Peyer's patch (tissue), 4 donors: ENCODE measurements at regions not wholly inside any gene's neighbourhood (a gene's known extent, or its start where the extent isn't known, plus 50 kb on each side); places are given as distances from the start of the nearest gene placed in this dataset.
A peak's percentile ranks its signal among the peaks of the same experiment; 100 is the strongest.

ENCODE experiments used
- DNase-seq, 3 donors: peaks; one replicate each; pipeline ENCODE4 v3.0.0-alpha.2; 2017 to 2019
- H3K27ac ChIP-seq, 4 donors: fragments of 200-600 bp; sonication (generic); one replicate each; pipeline ENCODE4 v1.5.1; 2016 to 2019
- H3K27me3 ChIP-seq, 2 donors: fragments of 200-600 bp; sonication (generic); one replicate each; pipeline ENCODE4 v1.5.1; 2019
- H3K36me3 ChIP-seq, 3 donors: fragments of 200-600 bp; sonication (generic); one replicate each; pipeline ENCODE4 v1.5.1; 2016 to 2019
- H3K4me1 ChIP-seq, 4 donors: fragments of 200-600 bp; sonication (generic); one replicate each; pipeline ENCODE4 v1.5.1; 2016 to 2019
- H3K4me3 ChIP-seq, 4 donors: fragments of 200-600 bp; sonication (generic); 1 replicate in 3 of 4; 2 replicates in 1 of 4; pipeline ENCODE4 v1.5.1; 2016 to 2019; ENCODE audit warnings: mild to moderate bottlenecking in 1 of 4
- H3K9me3 ChIP-seq, 4 donors: fragments of 200-600 bp; sonication (generic); one replicate each; pipeline ENCODE4 v1.5.1; 2016 to 2019; ENCODE audit warnings: mild to moderate bottlenecking in 1 of 4
- CTCF ChIP-seq, 6 experiments: fragments of 450-650 bp in 4 of 6; fragments of 200-600 bp in 2 of 6; sonication (generic) in 1 of 6; IDR thresholded peaks; one replicate each; pipeline ENCODE4 v1.5.1; 2017 to 2019; ENCODE audit warnings: antibody characterized with exemption in 6 of 6, mild to moderate bottlenecking in 3 of 6, moderate library complexity in 1 of 6
- POLR2A ChIP-seq, 2 donors: fragments of 450-650 bp; IDR thresholded peaks; one replicate each; pipeline ENCODE4 v1.5.1; 2017; ENCODE audit warnings: antibody characterized with exemption in 2 of 2, mild to moderate bottlenecking in 2 of 2, moderate library complexity in 2 of 2

GRCh38 chr6:74550821-74551220 lies 655.0 kb downstream of the COL12A1 start:
- H3K9me3 ChIP-seq = no peaks in the 10 kb centered on the region
- no peak for DNase-seq
- no peak overlapping the region for H3K27ac ChIP-seq
- H3K4me1 ChIP-seq = no peaks in the 10 kb centered on the region
- TF ChIP-seq POLR2A (IDR thresholded peaks at IDR 0.05) = no peak
- TF ChIP-seq CTCF (IDR thresholded peaks at IDR 0.05) = no peak
- no peak overlapping the region for H3K4me3 ChIP-seq
- no peaks in the 10 kb centered on the region for H3K36me3 ChIP-seq
- no peaks in the 10 kb centered on the region for H3K27me3 ChIP-seq

- H3K4me1 ChIP-seq = no peaks in the 10 kb centered on the region
- no peaks in the 10 kb centered on the region for H3K36me3 ChIP-seq
- H3K27me3 ChIP-seq = no peaks in the 10 kb centered on the region
- no peak overlapping the region for H3K4me3 ChIP-seq
- no peak for DNase-seq
- no peak overlapping the region for H3K27ac ChIP-seq
- no peaks in the 10 kb centered on the region for H3K9me3 ChIP-seq
- TF ChIP-seq CTCF (IDR thresholded peaks at IDR 0.05) (no peak), POLR2A (IDR thresholded peaks at IDR 0.05) (no peak)
These were observed 656.1 kb downstream of the COL12A1 start for GRCh38 chr6:74549746-74550145.

- Histone ChIP-seq H3K36me3 (no peaks in the 10 kb centered on the region), H3K27ac (peak overlapping the region in 1 of 4 donors; percentile 10), H3K9me3 (no peaks in the 10 kb centered on the region), H3K4me1 (no peaks in the 10 kb centered on the region), H3K27me3 (no peaks in the 10 kb centered on the region), H3K4me3 (no peak overlapping the region)
- DNase-seq = no peak
- TF ChIP-seq CTCF (IDR thresholded peaks at IDR 0.05) (no peak), POLR2A (IDR thresholded peaks at IDR 0.05) (no peak)
These were observed 671.2 kb downstream of the COL12A1 start for GRCh38 chr6:74534465-74535211.

DNA sequence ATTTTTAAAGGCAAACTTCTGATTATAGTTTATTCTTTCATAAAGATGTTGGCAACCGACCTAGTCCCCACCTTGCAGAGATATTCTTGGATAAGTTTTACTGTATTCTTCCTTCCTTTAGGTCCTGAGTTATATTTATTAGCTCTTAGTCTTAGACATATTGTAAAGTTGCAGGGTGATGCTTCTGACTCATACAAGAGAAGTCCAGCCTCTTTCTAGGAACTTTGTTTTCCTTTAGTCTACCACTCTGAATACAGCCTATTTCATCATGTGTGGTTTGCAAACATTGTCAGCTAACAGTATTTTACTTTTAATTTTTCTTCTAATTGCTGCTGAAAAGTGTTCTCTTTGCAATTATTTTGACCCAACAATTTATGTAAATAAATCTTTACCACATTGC lies 686.7 kb downstream of the COL12A1 start:
- Histone ChIP-seq H3K4me1 (no peaks in the 10 kb centered on the region), H3K27ac (no peak overlapping the region), H3K36me3 (no peaks in the 10 kb centered on the region), H3K9me3 (no peaks in the 10 kb centered on the region), H3K4me3 (no peak overlapping the region), H3K27me3 (no peaks in the 10 kb centered on the region)
- no peak for DNase-seq
- TF ChIP-seq POLR2A (IDR thresholded peaks at IDR 0.05) (no peak), CTCF (IDR thresholded peaks at IDR 0.05) (no peak)

DNA sequence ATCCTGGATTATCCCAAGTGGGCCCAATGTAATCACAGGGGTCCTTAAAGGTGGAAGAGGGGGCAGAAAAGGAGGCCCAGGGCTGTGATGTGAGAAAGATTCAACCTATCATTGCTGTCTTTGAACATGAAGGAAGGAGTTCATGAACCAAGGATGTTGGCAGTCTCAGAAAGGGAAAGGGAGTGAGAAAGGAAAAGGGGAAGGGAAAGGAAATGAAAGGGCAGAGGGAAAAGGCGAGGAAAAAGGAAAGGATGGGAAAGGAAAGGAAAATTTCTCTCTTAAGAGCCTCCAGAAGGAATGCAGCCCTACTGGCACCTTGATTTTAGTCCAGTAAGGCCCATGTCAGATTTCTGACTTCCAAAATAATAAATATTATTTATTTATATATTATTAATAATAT lies 687.8 kb downstream of the COL12A1 start:
- Histone ChIP-seq H3K9me3 (no peaks in the 10 kb centered on the region), H3K4me1 (no peaks in the 10 kb centered on the region), H3K27ac (no peak overlapping the region), H3K36me3 (no peaks in the 10 kb centered on the region), H3K4me3 (no peak overlapping the region), H3K27me3 (no peaks in the 10 kb centered on the region)
- TF ChIP-seq CTCF (IDR thresholded peaks at IDR 0.05) = no peak
- TF ChIP-seq POLR2A (IDR thresholded peaks at IDR 0.05) = no peak
- DNase-seq = no peak

- H3K36me3 ChIP-seq = no peaks in the 10 kb centered on the region
- H3K27ac ChIP-seq = no peak overlapping the region
- no peak overlapping the region for H3K4me3 ChIP-seq
- H3K9me3 ChIP-seq = no peaks in the 10 kb centered on the region
- no peaks in the 10 kb centered on the region for H3K27me3 ChIP-seq
- H3K4me1 ChIP-seq = no peaks in the 10 kb centered on the region
- no peak for DNase-seq
- no peak for TF ChIP-seq CTCF (IDR thresholded peaks at IDR 0.05)
- no peak for TF ChIP-seq POLR2A (IDR thresholded peaks at IDR 0.05)
These were observed 695.0 kb downstream of the COL12A1 start for GRCh38 chr6:74510878-74511277.
